ENCODE measurements at regions not wholly inside any gene's neighbourhood (a gene's known extent, or its start where the extent isn't known, plus 50 kb on each side); places are given as distances from the start of the nearest gene placed in this dataset.

DNA sequence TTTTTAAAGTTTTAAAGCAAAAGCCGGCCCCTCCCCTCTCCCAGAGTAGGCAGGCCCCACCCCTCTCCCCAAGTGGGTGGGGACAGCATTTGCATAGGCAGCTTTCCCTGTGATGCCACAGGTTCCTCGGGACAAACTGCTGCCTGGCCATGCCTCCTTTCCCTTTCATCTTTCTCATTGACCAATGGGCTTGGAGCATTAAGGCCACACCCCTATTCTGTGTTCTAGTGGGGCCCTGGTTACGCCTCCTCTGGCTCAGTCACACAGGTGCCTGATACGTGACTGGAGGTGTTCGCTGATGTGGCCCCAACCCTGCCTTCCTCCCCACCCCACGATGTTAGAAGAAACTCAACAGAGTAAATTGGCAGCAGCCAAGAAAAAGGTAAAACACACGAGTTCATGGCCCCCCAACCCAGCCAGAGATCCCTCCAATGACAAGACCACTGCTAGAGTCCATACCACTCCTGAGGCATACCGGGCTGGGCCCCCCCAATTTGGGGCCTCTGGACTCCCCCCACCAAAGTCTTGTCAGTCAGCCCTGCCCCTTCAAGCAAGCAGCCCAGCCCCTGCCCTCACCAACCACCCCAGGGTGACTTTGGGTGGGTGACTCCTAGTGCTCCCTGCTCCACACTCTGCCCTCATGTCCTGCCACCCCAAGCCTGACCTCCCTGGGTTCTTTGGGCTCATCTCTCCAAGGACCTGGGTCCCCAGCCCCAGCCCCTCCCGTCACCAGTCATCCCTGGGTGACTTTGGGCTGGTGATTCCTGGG, 62.8 kb upstream of the CSPG4 start:
- TF ChIP-seq, protein P1, sequence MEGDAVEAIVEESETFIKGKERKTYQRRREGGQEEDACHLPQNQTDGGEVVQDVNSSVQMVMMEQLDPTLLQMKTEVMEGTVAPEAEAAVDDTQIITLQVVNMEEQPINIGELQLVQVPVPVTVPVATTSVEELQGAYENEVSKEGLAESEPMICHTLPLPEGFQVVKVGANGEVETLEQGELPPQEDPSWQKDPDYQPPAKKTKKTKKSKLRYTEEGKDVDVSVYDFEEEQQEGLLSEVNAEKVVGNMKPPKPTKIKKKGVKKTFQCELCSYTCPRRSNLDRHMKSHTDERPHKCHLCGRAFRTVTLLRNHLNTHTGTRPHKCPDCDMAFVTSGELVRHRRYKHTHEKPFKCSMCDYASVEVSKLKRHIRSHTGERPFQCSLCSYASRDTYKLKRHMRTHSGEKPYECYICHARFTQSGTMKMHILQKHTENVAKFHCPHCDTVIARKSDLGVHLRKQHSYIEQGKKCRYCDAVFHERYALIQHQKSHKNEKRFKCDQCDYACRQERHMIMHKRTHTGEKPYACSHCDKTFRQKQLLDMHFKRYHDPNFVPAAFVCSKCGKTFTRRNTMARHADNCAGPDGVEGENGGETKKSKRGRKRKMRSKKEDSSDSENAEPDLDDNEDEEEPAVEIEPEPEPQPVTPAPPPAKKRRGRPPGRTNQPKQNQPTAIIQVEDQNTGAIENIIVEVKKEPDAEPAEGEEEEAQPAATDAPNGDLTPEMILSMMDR (conservative IDR thresholded peaks at IDR 0.05 in 1 of 2, IDR thresholded peaks at IDR 0.05 in 1 of 2; ENCODE audit: low read depth in 1 of 2, low read length in 2 of 2): no peak
- no peak for TF ChIP-seq EZH2 (IDR thresholded peaks at IDR 0.05; ENCODE audit: low read length, missing control alignments)
